HEK293 (cell line): ENCODE measurements at regions not wholly inside any gene's neighbourhood (a gene's known extent, or its start where the extent isn't known, plus 50 kb on each side); places are given as distances from the start of the nearest gene placed in this dataset.

Experiments
- CTCF ChIP-seq: fragments of 450-650 bp; formaldehyde crosslinking; IDR thresholded peaks from 2 replicates; pipeline ENCODE4 v1.5.1; 2016; ENCODE audit warnings: missing biosample characterization, missing genetic modification characterization
- KLF10 ChIP-seq: fragments of 450-650 bp; IDR thresholded peaks from 2 replicates; pipeline ENCODE4 v1.5.1; 2018; ENCODE audit warnings: missing biosample characterization, mild to moderate bottlenecking, missing genetic modification characterization
- MYNN ChIP-seq: fragments of 450-650 bp; formaldehyde crosslinking; IDR thresholded peaks from 2 replicates; pipeline ENCODE4 v1.5.1; 2016; ENCODE audit warnings: missing biosample characterization, missing genetic modification characterization, borderline replicate concordance
- MZF1 ChIP-seq: fragments of 450-650 bp; formaldehyde crosslinking; IDR thresholded peaks from 2 replicates; pipeline ENCODE4 v1.5.1; 2017; ENCODE audit warnings: missing biosample characterization, missing genetic modification characterization, borderline replicate concordance
- OVOL3 ChIP-seq: fragments of 450-650 bp; formaldehyde crosslinking; IDR thresholded peaks from 2 replicates; pipeline ENCODE4 v1.5.1; 2016; ENCODE audit warnings: missing biosample characterization, missing genetic modification characterization
- SCRT1 ChIP-seq: fragments of 450-650 bp; formaldehyde crosslinking; IDR thresholded peaks from 2 replicates; pipeline ENCODE4 v1.5.1; 2016; ENCODE audit warnings: missing biosample characterization, missing genetic modification characterization, borderline replicate concordance
- ZNF114 ChIP-seq: fragments of 450-650 bp; formaldehyde crosslinking; IDR thresholded peaks from 2 replicates; pipeline ENCODE4 v1.5.0; 2017; ENCODE audit warnings: missing biosample characterization, missing genetic modification characterization
- ZNF16 ChIP-seq: fragments of 450-650 bp; formaldehyde crosslinking; IDR thresholded peaks from 2 replicates; pipeline ENCODE4 v1.5.1; 2016; ENCODE audit warnings: low read depth, missing biosample characterization, missing genetic modification characterization
- ZNF302 ChIP-seq: fragments of 450-650 bp; formaldehyde crosslinking; IDR thresholded peaks from 2 replicates; pipeline ENCODE4 v1.5.1; 2016; ENCODE audit warnings: missing biosample characterization, missing genetic modification characterization, low read depth
- ZNF394 ChIP-seq: fragments of 450-650 bp; formaldehyde crosslinking; IDR thresholded peaks from 2 replicates; pipeline ENCODE4 v1.5.1; 2016; ENCODE audit warnings: missing biosample characterization, missing genetic modification characterization, mild to moderate bottlenecking, moderate library complexity, borderline replicate concordance
- ZNF549 ChIP-seq: fragments of 450-650 bp; IDR thresholded peaks from 2 replicates; pipeline ENCODE4 v1.5.1; 2018; ENCODE audit warnings: missing biosample characterization, missing genetic modification characterization, mild to moderate bottlenecking, inconsistent platforms, moderate library complexity
- ZSCAN23 ChIP-seq: fragments of 450-650 bp; formaldehyde crosslinking; IDR thresholded peaks from 2 replicates; pipeline ENCODE4 v1.5.1; 2016; ENCODE audit warnings: missing biosample characterization, missing genetic modification characterization
- TF ChIP-seq, protein P1 (sequence below): fragments of 450-650 bp; formaldehyde crosslinking; IDR thresholded peaks from 2 replicates; pipeline ENCODE4; 2016; ENCODE audit warnings: missing biosample characterization, missing genetic modification characterization
- TF ChIP-seq, protein P2 (sequence below): fragments of 450-650 bp; formaldehyde crosslinking; IDR thresholded peaks from 2 replicates; pipeline ENCODE4 v1.5.1; 2016; ENCODE audit warnings: missing biosample characterization, missing genetic modification characterization

DNA sequence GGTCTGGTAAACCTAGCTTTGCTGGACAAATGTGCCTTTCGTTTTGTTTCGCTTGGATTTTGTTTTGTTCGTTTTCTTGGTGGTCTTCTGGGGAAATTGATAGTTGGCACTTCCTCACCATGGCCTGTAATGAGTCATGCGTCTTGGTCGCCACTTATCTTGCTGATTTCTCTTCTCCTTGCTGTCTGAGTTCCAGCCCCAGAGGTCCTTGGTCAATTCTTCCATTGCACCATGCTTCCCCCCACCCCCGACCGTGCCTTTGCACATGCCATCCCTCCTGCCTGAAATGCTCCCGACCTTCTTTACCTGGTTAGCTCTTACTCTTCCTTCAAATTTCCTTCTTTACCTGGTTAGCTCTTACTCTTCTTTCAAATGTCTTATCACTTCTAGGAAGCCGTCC lies 168.7 kb upstream of the MSX2 start:
- TF ChIP-seq ZSCAN23 (tag by site-specific recombination) (no peak), ZNF114 (tag by site-specific recombination) (no peak), CTCF (tag by site-specific recombination) (no peak), OVOL3 (tag by site-specific recombination) (no peak), ZNF16 (tag by site-specific recombination) (no peak), ZNF549 (tag by site-specific recombination) (no peak), MZF1 (tag by site-specific recombination) (no peak), ZNF394 (no peak), MYNN (no peak), ZNF302 (no peak), SCRT1 (tag by site-specific recombination) (no peak), KLF10 (tag by site-specific recombination) (no peak)
- TF ChIP-seq, protein P1, sequence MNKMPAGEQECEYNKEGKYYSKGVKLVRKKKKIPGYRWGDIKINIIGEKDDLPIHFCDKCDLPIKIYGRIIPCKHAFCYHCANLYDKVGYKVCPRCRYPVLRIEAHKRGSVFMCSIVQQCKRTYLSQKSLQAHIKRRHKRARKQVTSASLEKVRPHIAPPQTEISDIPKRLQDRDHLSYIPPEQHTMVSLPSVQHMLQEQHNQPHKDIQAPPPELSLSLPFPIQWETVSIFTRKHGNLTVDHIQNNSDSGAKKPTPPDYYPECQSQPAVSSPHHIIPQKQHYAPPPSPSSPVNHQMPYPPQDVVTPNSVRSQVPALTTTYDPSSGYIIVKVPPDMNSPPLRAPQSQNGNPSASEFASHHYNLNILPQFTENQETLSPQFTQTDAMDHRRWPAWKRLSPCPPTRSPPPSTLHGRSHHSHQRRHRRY, result no peak
- TF ChIP-seq, protein P2, sequence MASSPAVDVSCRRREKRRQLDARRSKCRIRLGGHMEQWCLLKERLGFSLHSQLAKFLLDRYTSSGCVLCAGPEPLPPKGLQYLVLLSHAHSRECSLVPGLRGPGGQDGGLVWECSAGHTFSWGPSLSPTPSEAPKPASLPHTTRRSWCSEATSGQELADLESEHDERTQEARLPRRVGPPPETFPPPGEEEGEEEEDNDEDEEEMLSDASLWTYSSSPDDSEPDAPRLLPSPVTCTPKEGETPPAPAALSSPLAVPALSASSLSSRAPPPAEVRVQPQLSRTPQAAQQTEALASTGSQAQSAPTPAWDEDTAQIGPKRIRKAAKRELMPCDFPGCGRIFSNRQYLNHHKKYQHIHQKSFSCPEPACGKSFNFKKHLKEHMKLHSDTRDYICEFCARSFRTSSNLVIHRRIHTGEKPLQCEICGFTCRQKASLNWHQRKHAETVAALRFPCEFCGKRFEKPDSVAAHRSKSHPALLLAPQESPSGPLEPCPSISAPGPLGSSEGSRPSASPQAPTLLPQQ (tag by site-specific recombination), result no peak
